WTC11 (cell line): ENCODE measurements at regions not wholly inside any gene's neighbourhood (a gene's known extent, or its start where the extent isn't known, plus 50 kb on each side); places are given as distances from the start of the nearest gene placed in this dataset.

Source experiments
- CREB1 ChIP-seq: sonication (generic); formaldehyde crosslinking; IDR thresholded peaks from 2 replicates; pipeline ENCODE4 v1.8.0; 2023; ENCODE audit warnings: mild to moderate bottlenecking, missing genetic modification reagents
- ELF4 ChIP-seq: sonication (generic); formaldehyde crosslinking; IDR thresholded peaks from 2 replicates; pipeline ENCODE4 v1.8.1; 2022; ENCODE audit warnings: low read depth, mild to moderate bottlenecking, moderate library complexity, missing genetic modification reagents
- FOXP1 ChIP-seq: sonication (generic); formaldehyde crosslinking; IDR thresholded peaks from 2 replicates; pipeline ENCODE4 v1.8.0; 2022; ENCODE audit warnings: missing genetic modification reagents, mild to moderate bottlenecking, moderate library complexity, borderline replicate concordance
- IRF2 ChIP-seq: sonication (generic); formaldehyde crosslinking; IDR thresholded peaks from 2 replicates; pipeline ENCODE4 v1.8.0; 2022; ENCODE audit warnings: low read depth, missing genetic modification reagents, borderline replicate concordance
- SP1 ChIP-seq: sonication (generic); formaldehyde crosslinking; conservative IDR thresholded peaks from 2 replicates; pipeline ENCODE4 v1.8.1; 2022; ENCODE audit warnings: missing genetic modification reagents
- TEAD1 ChIP-seq: sonication (generic); formaldehyde crosslinking; IDR thresholded peaks from 2 replicates; pipeline ENCODE4 v1.8.0; 2022; ENCODE audit warnings: mild to moderate bottlenecking, missing genetic modification reagents
- ZBTB21 ChIP-seq: sonication (generic); formaldehyde crosslinking; IDR thresholded peaks from 2 replicates; pipeline ENCODE4 v1.8.1; 2023; ENCODE audit warnings: mild to moderate bottlenecking, missing genetic modification reagents, borderline replicate concordance
- ZNF138 ChIP-seq: sonication (generic); formaldehyde crosslinking; conservative IDR thresholded peaks from 2 replicates; pipeline ENCODE4 v1.8.1; 2022; ENCODE audit warnings: mild to moderate bottlenecking, moderate library complexity, missing genetic modification reagents
- TF ChIP-seq, protein P1 (sequence below): fragments of 200-600 bp; IDR thresholded peaks from 2 replicates; pipeline ENCODE4 v1.8.0; 2022; ENCODE audit warnings: antibody characterized with exemption
- TF ChIP-seq, protein P2 (sequence below): sonication (generic); formaldehyde crosslinking; IDR thresholded peaks from 2 replicates; pipeline ENCODE4 v1.8.1; 2023; ENCODE audit warnings: mild to moderate bottlenecking, missing genetic modification reagents
- TF ChIP-seq, protein P3 (sequence below): sonication (generic); formaldehyde crosslinking; IDR thresholded peaks from 2 replicates; pipeline ENCODE4 v1.8.0; 2022; ENCODE audit warnings: mild to moderate bottlenecking, missing genetic modification reagents
- TF ChIP-seq, protein P4 (sequence below): sonication (generic); formaldehyde crosslinking; IDR thresholded peaks from 2 replicates; pipeline ENCODE4 v1.8.1; 2023; ENCODE audit warnings: mild to moderate bottlenecking, missing genetic modification reagents

DNA sequence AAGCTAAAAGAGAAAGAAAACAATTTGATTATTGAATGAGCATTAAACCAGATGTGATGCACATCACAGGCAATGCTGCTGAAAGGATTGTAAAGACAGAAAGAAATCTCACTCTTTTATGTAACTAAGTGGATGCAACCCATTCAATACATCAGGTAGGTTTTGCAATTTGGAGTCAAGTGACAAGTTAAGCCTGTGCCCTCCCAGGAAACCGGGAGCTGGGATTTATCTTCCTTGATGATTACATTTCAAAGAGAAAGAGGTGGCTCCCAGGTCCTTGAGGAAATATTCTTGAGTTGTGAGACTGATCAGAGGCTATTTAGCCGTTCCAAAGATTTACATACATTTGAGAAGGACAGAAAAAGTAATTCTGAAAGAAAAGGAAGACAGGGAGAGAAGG is 219.0 kb upstream of the PROK2 start:
- TF ChIP-seq, protein P1, sequence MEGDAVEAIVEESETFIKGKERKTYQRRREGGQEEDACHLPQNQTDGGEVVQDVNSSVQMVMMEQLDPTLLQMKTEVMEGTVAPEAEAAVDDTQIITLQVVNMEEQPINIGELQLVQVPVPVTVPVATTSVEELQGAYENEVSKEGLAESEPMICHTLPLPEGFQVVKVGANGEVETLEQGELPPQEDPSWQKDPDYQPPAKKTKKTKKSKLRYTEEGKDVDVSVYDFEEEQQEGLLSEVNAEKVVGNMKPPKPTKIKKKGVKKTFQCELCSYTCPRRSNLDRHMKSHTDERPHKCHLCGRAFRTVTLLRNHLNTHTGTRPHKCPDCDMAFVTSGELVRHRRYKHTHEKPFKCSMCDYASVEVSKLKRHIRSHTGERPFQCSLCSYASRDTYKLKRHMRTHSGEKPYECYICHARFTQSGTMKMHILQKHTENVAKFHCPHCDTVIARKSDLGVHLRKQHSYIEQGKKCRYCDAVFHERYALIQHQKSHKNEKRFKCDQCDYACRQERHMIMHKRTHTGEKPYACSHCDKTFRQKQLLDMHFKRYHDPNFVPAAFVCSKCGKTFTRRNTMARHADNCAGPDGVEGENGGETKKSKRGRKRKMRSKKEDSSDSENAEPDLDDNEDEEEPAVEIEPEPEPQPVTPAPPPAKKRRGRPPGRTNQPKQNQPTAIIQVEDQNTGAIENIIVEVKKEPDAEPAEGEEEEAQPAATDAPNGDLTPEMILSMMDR = no peak
- no peak for TF ChIP-seq CREB1 (CRISPR knock-in tag)
- TF ChIP-seq, protein P2, sequence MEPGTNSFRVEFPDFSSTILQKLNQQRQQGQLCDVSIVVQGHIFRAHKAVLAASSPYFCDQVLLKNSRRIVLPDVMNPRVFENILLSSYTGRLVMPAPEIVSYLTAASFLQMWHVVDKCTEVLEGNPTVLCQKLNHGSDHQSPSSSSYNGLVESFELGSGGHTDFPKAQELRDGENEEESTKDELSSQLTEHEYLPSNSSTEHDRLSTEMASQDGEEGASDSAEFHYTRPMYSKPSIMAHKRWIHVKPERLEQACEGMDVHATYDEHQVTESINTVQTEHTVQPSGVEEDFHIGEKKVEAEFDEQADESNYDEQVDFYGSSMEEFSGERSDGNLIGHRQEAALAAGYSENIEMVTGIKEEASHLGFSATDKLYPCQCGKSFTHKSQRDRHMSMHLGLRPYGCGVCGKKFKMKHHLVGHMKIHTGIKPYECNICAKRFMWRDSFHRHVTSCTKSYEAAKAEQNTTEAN (CRISPR knock-in tag) = no peak
- TF ChIP-seq FOXP1 = no peak
- TF ChIP-seq, protein P3, sequence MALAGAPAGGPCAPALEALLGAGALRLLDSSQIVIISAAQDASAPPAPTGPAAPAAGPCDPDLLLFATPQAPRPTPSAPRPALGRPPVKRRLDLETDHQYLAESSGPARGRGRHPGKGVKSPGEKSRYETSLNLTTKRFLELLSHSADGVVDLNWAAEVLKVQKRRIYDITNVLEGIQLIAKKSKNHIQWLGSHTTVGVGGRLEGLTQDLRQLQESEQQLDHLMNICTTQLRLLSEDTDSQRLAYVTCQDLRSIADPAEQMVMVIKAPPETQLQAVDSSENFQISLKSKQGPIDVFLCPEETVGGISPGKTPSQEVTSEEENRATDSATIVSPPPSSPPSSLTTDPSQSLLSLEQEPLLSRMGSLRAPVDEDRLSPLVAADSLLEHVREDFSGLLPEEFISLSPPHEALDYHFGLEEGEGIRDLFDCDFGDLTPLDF (CRISPR knock-in tag) = no peak
- no peak for TF ChIP-seq ZNF138
- no peak for TF ChIP-seq ELF4 (CRISPR knock-in tag)
- TF ChIP-seq IRF2 (CRISPR knock-in tag) = no peak
- TF ChIP-seq ZBTB21 = no peak
- TF ChIP-seq SP1 (CRISPR knock-in tag) = no peak
- TF ChIP-seq, protein P4, sequence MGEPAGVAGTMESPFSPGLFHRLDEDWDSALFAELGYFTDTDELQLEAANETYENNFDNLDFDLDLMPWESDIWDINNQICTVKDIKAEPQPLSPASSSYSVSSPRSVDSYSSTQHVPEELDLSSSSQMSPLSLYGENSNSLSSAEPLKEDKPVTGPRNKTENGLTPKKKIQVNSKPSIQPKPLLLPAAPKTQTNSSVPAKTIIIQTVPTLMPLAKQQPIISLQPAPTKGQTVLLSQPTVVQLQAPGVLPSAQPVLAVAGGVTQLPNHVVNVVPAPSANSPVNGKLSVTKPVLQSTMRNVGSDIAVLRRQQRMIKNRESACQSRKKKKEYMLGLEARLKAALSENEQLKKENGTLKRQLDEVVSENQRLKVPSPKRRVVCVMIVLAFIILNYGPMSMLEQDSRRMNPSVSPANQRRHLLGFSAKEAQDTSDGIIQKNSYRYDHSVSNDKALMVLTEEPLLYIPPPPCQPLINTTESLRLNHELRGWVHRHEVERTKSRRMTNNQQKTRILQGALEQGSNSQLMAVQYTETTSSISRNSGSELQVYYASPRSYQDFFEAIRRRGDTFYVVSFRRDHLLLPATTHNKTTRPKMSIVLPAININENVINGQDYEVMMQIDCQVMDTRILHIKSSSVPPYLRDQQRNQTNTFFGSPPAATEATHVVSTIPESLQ = no peak
- TF ChIP-seq TEAD1 (CRISPR knock-in tag) = no peak
